Astrocyte (in vitro differentiated cells and primary cell): ENCODE measurements at regions not wholly inside any gene's neighbourhood (a gene's known extent, or its start where the extent isn't known, plus 50 kb on each side); places are given as distances from the start of the nearest gene placed in this dataset.

Experiments
- DNase-seq: peaks from one replicate; pipeline ENCODE4 v3.0.0-alpha.2; 2010; ENCODE audit warnings: low read depth
- FAIRE-seq: peaks from 2 replicates; lab custom pipeline; 2011; peaks lifted over from hg19 to GRCh38; lab: Jason Lieb, UNC
- H2AFZ ChIP-seq: 2 replicates; pipeline ENCODE4 v1.6.0; 2012; ENCODE audit warnings: low read depth, low read length, inconsistent platforms
- H3K27ac ChIP-seq: 2 replicates; pipeline ENCODE4 v1.5.1; 2011; ENCODE audit warnings: low read depth, low read length, inconsistent platforms
- H3K27me3 ChIP-seq: 2 replicates; pipeline ENCODE4 v1.6.0; 2011; ENCODE audit warnings: low read length, inconsistent platforms; ENCODE audit not compliant: insufficient read depth
- H3K36me3 ChIP-seq: 2 replicates; pipeline ENCODE4 v1.5.1; 2011; ENCODE audit warnings: low read length, inconsistent platforms; ENCODE audit not compliant: insufficient read depth
- H3K4me1 ChIP-seq: 2 replicates; pipeline ENCODE4 v1.5.1; 2011; ENCODE audit warnings: low read length, inconsistent platforms; ENCODE audit not compliant: insufficient read depth
- H3K4me2 ChIP-seq: 2 replicates; pipeline ENCODE4 v1.6.0; 2012; ENCODE audit warnings: low read length, inconsistent platforms
- H3K4me3 ChIP-seq: 2 replicates; pipeline ENCODE4 v1.5.1; 2011; ENCODE audit warnings: low read depth, mild to moderate bottlenecking, low read length, inconsistent platforms; ENCODE audit not compliant: insufficient read depth
- H3K79me2 ChIP-seq: 2 replicates; pipeline ENCODE4 v1.6.0; 2012; ENCODE audit warnings: mild to moderate bottlenecking, low read length, inconsistent platforms; ENCODE audit not compliant: insufficient read depth
- H3K9ac ChIP-seq: 2 replicates; pipeline ENCODE4 v1.6.0; 2012; ENCODE audit warnings: mild to moderate bottlenecking, low read length, inconsistent platforms
- H3K9me3 ChIP-seq: 2 replicates; pipeline ENCODE4 v1.5.1; 2012; ENCODE audit warnings: low read depth, mild to moderate bottlenecking, low read length, inconsistent platforms; ENCODE audit not compliant: insufficient read depth
- H4K20me1 ChIP-seq: 2 replicates; pipeline ENCODE4 v1.6.0; 2012; ENCODE audit warnings: low read length, inconsistent platforms; ENCODE audit not compliant: insufficient read depth
- H3K27ac Mint-ChIP-seq: one replicate; pipeline ENCODE4 v1.8.0; 2021; ENCODE audit warnings: mild to moderate bottlenecking, mixed read lengths; ENCODE audit not compliant: unreplicated experiment
- H3K27me3 Mint-ChIP-seq: one replicate; pipeline ENCODE4 v1.8.0; 2021; ENCODE audit warnings: low read depth, mixed read lengths; ENCODE audit not compliant: unreplicated experiment
- H3K36me3 Mint-ChIP-seq: one replicate; pipeline ENCODE4 v1.8.0; 2021; ENCODE audit warnings: low read depth, mixed read lengths; ENCODE audit not compliant: unreplicated experiment
- H3K4me1 Mint-ChIP-seq: one replicate; pipeline ENCODE4 v1.8.0; 2021; ENCODE audit warnings: low read depth, mixed read lengths; ENCODE audit not compliant: unreplicated experiment
- H3K4me3 Mint-ChIP-seq: one replicate; pipeline ENCODE4 v1.8.0; 2021; ENCODE audit warnings: mild to moderate bottlenecking, moderate library complexity, mixed read lengths; ENCODE audit not compliant: unreplicated experiment
- H3K9me3 Mint-ChIP-seq: one replicate; pipeline ENCODE4 v1.8.0; 2021; ENCODE audit warnings: mild to moderate bottlenecking, mixed read lengths; ENCODE audit not compliant: unreplicated experiment
- EZH2 ChIP-seq: IDR thresholded peaks from 2 replicates; pipeline ENCODE4 v1.6.1; 2012; ENCODE audit warnings: mild to moderate bottlenecking, low read length, inconsistent platforms; ENCODE audit not compliant: insufficient read depth
- TF ChIP-seq, protein P1 (sequence below): IDR thresholded peaks from 2 replicates; pipeline ENCODE4 v1.5.1; 2011; ENCODE audit warnings: low read depth, mild to moderate bottlenecking, inconsistent platforms, low read length, moderate library complexity; ENCODE audit not compliant: insufficient read depth

DNA sequence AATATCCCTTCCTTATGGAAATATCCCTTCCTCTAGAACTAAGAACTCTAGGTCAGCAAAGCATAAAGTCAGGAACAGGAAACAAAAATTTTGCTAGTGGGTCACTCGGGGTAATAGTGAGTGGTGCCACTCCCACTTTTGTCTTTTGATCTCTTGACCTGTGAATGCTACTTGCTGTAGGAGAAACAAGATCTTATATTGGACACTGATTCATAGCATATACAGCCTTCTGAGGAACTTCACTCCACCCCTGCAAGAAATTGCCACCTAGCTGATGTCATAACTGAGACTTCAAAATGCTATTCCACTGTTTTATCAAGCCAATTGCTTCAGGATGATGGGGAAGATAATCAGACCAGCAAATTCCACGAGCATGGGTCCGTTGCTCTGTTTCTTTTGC is 53.3 kb upstream of the PRSS3 start:
- Histone ChIP-seq H3K27me3 (peaks cover 6% of the 10 kb centered on the region), H3K4me1 (peaks cover 2% of the 10 kb centered on the region), H2AFZ (no peak overlapping the region), H3K36me3 (no peaks in the 10 kb centered on the region), H3K9me3 (no peaks in the 10 kb centered on the region), H3K4me2 (no peak overlapping the region), H3K79me2 (no peaks in the 10 kb centered on the region), H3K4me3 (no peak overlapping the region), H4K20me1 (no peaks in the 10 kb centered on the region), H3K27ac (no peak overlapping the region), H3K9ac (no peak overlapping the region)
- Mint-ChIP-seq H3K4me3 (no peak overlapping the region), H3K4me1 (no peaks in the 10 kb centered on the region), H3K9me3 (peaks cover 3% of the 10 kb centered on the region), H3K36me3 (no peaks in the 10 kb centered on the region), H3K27ac (no peak overlapping the region), H3K27me3 (peaks cover 15% of the 10 kb centered on the region)
- DNase-seq (no peak), FAIRE-seq (peak; percentile 23)
- TF ChIP-seq, protein P1, sequence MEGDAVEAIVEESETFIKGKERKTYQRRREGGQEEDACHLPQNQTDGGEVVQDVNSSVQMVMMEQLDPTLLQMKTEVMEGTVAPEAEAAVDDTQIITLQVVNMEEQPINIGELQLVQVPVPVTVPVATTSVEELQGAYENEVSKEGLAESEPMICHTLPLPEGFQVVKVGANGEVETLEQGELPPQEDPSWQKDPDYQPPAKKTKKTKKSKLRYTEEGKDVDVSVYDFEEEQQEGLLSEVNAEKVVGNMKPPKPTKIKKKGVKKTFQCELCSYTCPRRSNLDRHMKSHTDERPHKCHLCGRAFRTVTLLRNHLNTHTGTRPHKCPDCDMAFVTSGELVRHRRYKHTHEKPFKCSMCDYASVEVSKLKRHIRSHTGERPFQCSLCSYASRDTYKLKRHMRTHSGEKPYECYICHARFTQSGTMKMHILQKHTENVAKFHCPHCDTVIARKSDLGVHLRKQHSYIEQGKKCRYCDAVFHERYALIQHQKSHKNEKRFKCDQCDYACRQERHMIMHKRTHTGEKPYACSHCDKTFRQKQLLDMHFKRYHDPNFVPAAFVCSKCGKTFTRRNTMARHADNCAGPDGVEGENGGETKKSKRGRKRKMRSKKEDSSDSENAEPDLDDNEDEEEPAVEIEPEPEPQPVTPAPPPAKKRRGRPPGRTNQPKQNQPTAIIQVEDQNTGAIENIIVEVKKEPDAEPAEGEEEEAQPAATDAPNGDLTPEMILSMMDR, result no peak
- TF ChIP-seq EZH2, result no peak

DNA sequence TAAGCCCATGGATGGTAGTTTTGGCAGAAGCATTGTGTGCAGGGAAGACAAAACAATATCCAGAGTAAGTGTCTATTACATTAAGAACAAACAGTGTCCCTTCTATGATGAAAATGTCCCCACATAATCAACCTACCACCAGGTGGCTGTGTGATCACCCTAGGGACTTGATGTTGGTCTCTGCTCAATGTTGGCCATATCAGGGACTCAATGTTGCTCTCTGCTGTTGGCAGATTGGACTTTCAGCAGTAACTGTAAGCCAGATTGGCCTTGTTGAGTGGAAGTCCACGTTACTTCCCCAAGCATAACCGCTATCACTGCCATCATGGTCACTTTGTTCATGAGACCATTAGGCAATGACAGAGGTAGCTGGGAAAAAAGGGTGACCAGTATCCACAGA is 52.8 kb upstream of the PRSS3 start:
- no peak for FAIRE-seq

More for the DNA sequence above, 52.8 kb upstream of the PRSS3 start:
- H3K4me1 ChIP-seq, result peaks cover 2% of the 10 kb centered on the region
- no peak for DNase-seq
- no peak overlapping the region for H3K9ac ChIP-seq
- no peaks in the 10 kb centered on the region for H3K9me3 ChIP-seq
- no peak overlapping the region for H3K4me3 ChIP-seq
- Mint-ChIP-seq H3K27ac (no peak overlapping the region), H3K4me3 (no peak overlapping the region), H3K4me1 (no peaks in the 10 kb centered on the region), H3K36me3 (no peaks in the 10 kb centered on the region), H3K27me3 (peaks cover 15% of the 10 kb centered on the region), H3K9me3 (peaks cover 3% of the 10 kb centered on the region)
- H3K27me3 ChIP-seq, result peaks cover 6% of the 10 kb centered on the region
- no peaks in the 10 kb centered on the region for H3K36me3 ChIP-seq
- H3K27ac ChIP-seq, result no peak overlapping the region
- H2AFZ ChIP-seq, result no peak overlapping the region
- TF ChIP-seq, protein P1, result no peak
- no peak for TF ChIP-seq EZH2
- no peaks in the 10 kb centered on the region for H3K79me2 ChIP-seq
- no peak overlapping the region for H3K4me2 ChIP-seq
- no peaks in the 10 kb centered on the region for H4K20me1 ChIP-seq
